HepG2 (cell line): ENCODE measurements at regions not wholly inside any gene's neighbourhood (a gene's known extent, or its start where the extent isn't known, plus 50 kb on each side); places are given as distances from the start of the nearest gene placed in this dataset.

ENCODE experiments used
- ATAC-seq: fragments of 200-7000 bp; cut with Tn5 transposase; 3 replicates; pipeline ENCODE4 v1.9.1; 2020; ENCODE audit warnings: mild to moderate bottlenecking, moderate library complexity
- BruUV-seq: library from RNA; stranded (reverse); fragments of 400-500 nt; replicated peaks from 2 replicates; lab custom pipeline; 2021; lab: Mats Ljungman, UMichigan
- CTCF ChIA-PET: fragments of 300-600 bp; formaldehyde crosslinking; extraction: SDS; loops from one replicate; lab custom pipeline; 2021; ENCODE audit warnings: low total read pairs, inconsistent platforms, low intra/inter-chr PET ratio; lab: Yijun Ruan, JAX
- POLR2A ChIA-PET: fragments of 350-600 bp; sonication (Branson Sonifier 250); formaldehyde crosslinking; loops from one replicate; lab custom pipeline; 2020; ENCODE audit warnings: antibody characterized with exemption, inconsistent platforms; lab: Yijun Ruan, JAX
- DNase-seq: peaks from one replicate; pipeline ENCODE4 v3.0.0-alpha.2; 2015; ENCODE audit warnings: low spot score
- FAIRE-seq: peaks from 3 replicates; lab custom pipeline; 2011; peaks lifted over from hg19 to GRCh38; lab: Jason Lieb, UNC
- H2AFZ ChIP-seq: one replicate; pipeline ENCODE4 v1.6.1; 2011; ENCODE audit warnings: low read length, inconsistent platforms
- H3K27ac ChIP-seq: fragments of 300-600 bp; 3 replicates; pipeline ENCODE4 v1.8.0; 2011; ENCODE audit warnings: mixed run types, mild to moderate bottlenecking, mixed read lengths, low read length, inconsistent platforms; ENCODE audit not compliant: insufficient read depth; ENCODE audit errors: extremely low read length
- H3K27me3 ChIP-seq, 2 experiments: fragments of 200-600 bp in 1 of 2; 2 replicates in 1 of 2; 3 replicates in 1 of 2; pipeline versions ENCODE4 v1.6.0 to v1.8.0; 2011; ENCODE audit warnings: low read length in 2 of 2, mild to moderate bottlenecking in 2 of 2, moderate library complexity in 2 of 2, inconsistent platforms in 1 of 2; ENCODE audit not compliant: insufficient read depth in 2 of 2, control insufficient read depth in 1 of 2
- H3K36me3 ChIP-seq, 2 experiments: fragments of 200-600 bp in 1 of 2; replicated peaks in 1 of 2; 2 replicates in 1 of 2; 3 replicates in 1 of 2; pipeline versions ENCODE4 v1.5.1 to v1.8.0; 2011; ENCODE audit warnings: low read length in 2 of 2, inconsistent platforms in 1 of 2; ENCODE audit not compliant: insufficient read depth in 2 of 2, control insufficient read depth in 1 of 2
- H3K4me1 ChIP-seq: 2 replicates; pipeline ENCODE4 v1.5.1; 2012; ENCODE audit warnings: low read length, inconsistent platforms; ENCODE audit not compliant: insufficient read depth
- H3K4me2 ChIP-seq: 2 replicates; pipeline ENCODE4 v1.6.0; 2011; ENCODE audit warnings: low read depth, low read length, inconsistent platforms
- H3K4me3 ChIP-seq, 3 experiments: fragments of 200-600 bp in 1 of 3; sonication (generic), shearing (Covaris generic) in 1 of 3; replicated peaks in 1 of 3; 2 replicates each; pipeline ENCODE4 v1.5.1; 2011 to 2016; ENCODE audit warnings: low read length in 3 of 3, inconsistent platforms in 2 of 3, low read depth in 2 of 3, mild to moderate bottlenecking in 2 of 3, control low read depth in 1 of 3, mixed read lengths in 1 of 3; ENCODE audit not compliant: insufficient read depth in 1 of 3
- H3K79me2 ChIP-seq: one replicate; pipeline ENCODE4 v1.6.1; 2011; ENCODE audit warnings: low read length, inconsistent platforms; ENCODE audit not compliant: insufficient read depth
- H3K9ac ChIP-seq: 2 replicates; pipeline ENCODE4 v1.6.0; 2011; ENCODE audit warnings: mild to moderate bottlenecking, low read depth, low read length, inconsistent platforms; ENCODE audit not compliant: insufficient read depth
- H3K9me3 ChIP-seq: 2 replicates; pipeline ENCODE4 v1.5.1; 2012; ENCODE audit warnings: mild to moderate bottlenecking, low read length
- H4K20me1 ChIP-seq: 2 replicates; pipeline ENCODE4 v1.6.0; 2011; ENCODE audit warnings: inconsistent platforms, mild to moderate bottlenecking, low read length, moderate library complexity; ENCODE audit not compliant: insufficient read depth
- GATAD1 ChIP-seq: IDR thresholded peaks from 2 replicates; pipeline ENCODE4 v1.6.1; 2016; ENCODE audit warnings: missing genetic modification reagents, missing compliant biosample characterization
- JUN ChIP-seq: sonication (generic); formaldehyde crosslinking; IDR thresholded peaks from 2 replicates; pipeline ENCODE4 v1.4.0; 2020; ENCODE audit warnings: mild to moderate bottlenecking, missing genetic modification reagents
- KIAA2018 ChIP-seq: sonication (generic); formaldehyde crosslinking; IDR thresholded peaks from 2 replicates; pipeline ENCODE4 v1.5.0; 2020; ENCODE audit warnings: mild to moderate bottlenecking, missing genetic modification reagents, borderline replicate concordance
- RFX1 ChIP-seq: fragments of 450-650 bp; IDR thresholded peaks from 2 replicates; pipeline ENCODE4 v1.6.1; 2017
- RFX3 ChIP-seq: IDR thresholded peaks from 2 replicates; pipeline ENCODE4 v1.6.1; 2016; ENCODE audit warnings: missing biosample characterization, missing genetic modification reagents
- SNRNP70 ChIP-seq: fragments of 200-400 bp; formaldehyde crosslinking; IDR thresholded peaks from 2 replicates; pipeline ENCODE4 v1.6.1; 2017; ENCODE audit warnings: mild to moderate bottlenecking, low read depth, low read length, moderate library complexity
- ZNF446 ChIP-seq: sonication (generic); formaldehyde crosslinking; IDR thresholded peaks from 2 replicates; pipeline ENCODE4 v1.5.0; 2020; ENCODE audit warnings: mild to moderate bottlenecking, missing genetic modification reagents
- WGBS: methylation state at CpG from one replicate; pipeline ENCODE4 v1.1.6; 2017; ENCODE audit warnings: low lambda C conversion rate; 5-methylcytosine and 5-hydroxymethylcytosine counted together
- in situ Hi-C: cut with HindIII; loops from 2 replicates; pipeline ENCODE4 v1.10.0; 2017; ENCODE audit warnings: low pct_unique_long_range_greater_than_20kb; ENCODE audit not compliant: extremely low pct_ligation_motif_present
- intact Hi-C: fragments of 100-400 bp; cut with micrococcal nuclease; formaldehyde crosslinking; loops from one replicate; pipeline ENCODE4 v1.10.0; 2022; ENCODE audit not compliant: unreplicated experiment

- H3K27ac ChIP-seq, result no peak overlapping the region
- no peaks in the 10 kb centered on the region for H3K79me2 ChIP-seq
- H3K27me3 ChIP-seq, result peaks cover 0 to 9% of the 10 kb centered on the region in 2 experiments; a peak in 1 of 5 replicates
- H3K4me3 ChIP-seq, result no peak overlapping the region
- no peaks in the 10 kb centered on the region for H3K4me1 ChIP-seq
- no peak for ATAC-seq
- CTCF ChIA-PET, result no interaction called here
- no peak overlapping the region for H3K9ac ChIP-seq
- H3K4me2 ChIP-seq, result no peak overlapping the region
- H4K20me1 ChIP-seq, result no peaks in the 10 kb centered on the region
- 10% methylated on average over 12 of the region's 13 CpGs for WGBS
- POLR2A ChIA-PET, result no interaction called here
- in situ Hi-C loops, result no loop called here
- BruUV-seq, result no TSS peak
- no peaks in the 10 kb centered on the region for H3K36me3 ChIP-seq
- TF ChIP-seq RFX3, result 0 out of 2 replicates have a peak, but pooled peaks have one; percentile 23
- no peak for TF ChIP-seq SNRNP70
- peak; percentile 62 for TF ChIP-seq RFX1
- no peak for TF ChIP-seq KIAA2018
- no peak for TF ChIP-seq GATAD1 (CRISPR knock-in tag)
- no peak for TF ChIP-seq ZNF446 (CRISPR knock-in tag)
- TF ChIP-seq JUN (CRISPR knock-in tag), result no peak
- DNase-seq, result no peak
- intact Hi-C loops, result no loop called here
- no peak for FAIRE-seq
- no peaks in the 10 kb centered on the region for H3K9me3 ChIP-seq
- H2AFZ ChIP-seq, result no peak overlapping the region
These were observed 155.7 kb downstream of the RMI1 start for GRCh38 chr9:84136119-84136868.
